A549 (cell line): ENCODE measurements at regions not wholly inside any gene's neighbourhood (a gene's known extent, or its start where the extent isn't known, plus 50 kb on each side); places are given as distances from the start of the nearest gene placed in this dataset.

Experiments used
- ATAC-seq, 2 experiments: fragments of 200-7000 bp in 1 of 2; fragments of >200 bp in 1 of 2; cut with Nextera tagmentation in 1 of 2; cut with Tn5 transposase in 1 of 2; 3 replicates each; pipeline versions ENCODE4 v1.8.0 to v1.9.1; 2018 to 2020; ENCODE audit warnings: mild to moderate bottlenecking in 1 of 2, moderate library complexity in 1 of 2
- CTCF ChIA-PET: fragments of 300-600 bp; sonication (Branson Sonifier 250); formaldehyde crosslinking; extraction: SDS; loops from one replicate; lab custom pipeline; 2021; ENCODE audit warnings: antibody characterized with exemption, inconsistent platforms; lab: Yijun Ruan, JAX
- POLR2A ChIA-PET: fragments of 350-600 bp; formaldehyde crosslinking; extraction: SDS; loops from one replicate; lab custom pipeline; 2021; ENCODE audit warnings: antibody characterized with exemption, inconsistent platforms; lab: Yijun Ruan, JAX
- DNase-seq, 2 experiments: peaks; one replicate each; pipeline versions ENCODE4 v3.0.0 to v3.0.0-alpha.2; 2011 to 2016; ENCODE audit warnings: low read depth in 1 of 2, low spot score in 1 of 2
- FAIRE-seq: peaks from 2 replicates; lab custom pipeline; 2011; peaks lifted over from hg19 to GRCh38; lab: Jason Lieb, UNC
- H3K27ac ChIP-seq, 2 experiments: fragments of >200 bp; sonication (Bioruptor Twin); formaldehyde crosslinking; 3 replicates each; pipeline ENCODE4 v1.5.1; 2016 to 2017
- H3K4me1 ChIP-seq: fragments of >200 bp; sonication (Bioruptor Twin); formaldehyde crosslinking; 3 replicates; pipeline ENCODE4 v1.6.1; 2016
- H3K4me2 ChIP-seq: fragments of >200 bp; sonication (Bioruptor Twin); formaldehyde crosslinking; 3 replicates; pipeline ENCODE4 v1.6.1; 2016
- H3K4me3 ChIP-seq: fragments of >200 bp; sonication (Bioruptor Twin); formaldehyde crosslinking; 3 replicates; pipeline ENCODE4 v1.5.1; 2016
- H3K9me3 ChIP-seq: fragments of >200 bp; sonication (Bioruptor Twin); formaldehyde crosslinking; 3 replicates; pipeline ENCODE4 v1.6.1; 2016
- BHLHE40 ChIP-seq: IDR thresholded peaks from 2 replicates; pipeline ENCODE4 v1.6.1; 2012; ENCODE audit warnings: low read depth, low read length, inconsistent platforms
- CBX2 ChIP-seq: fragments of 200-600 bp; sonication (generic); IDR thresholded peaks from 2 replicates; pipeline ENCODE4 v1.6.1; 2016; ENCODE audit warnings: low read depth, mild to moderate bottlenecking, borderline replicate concordance
- CEBPB ChIP-seq, 2 experiments: fragments of >200 bp in 1 of 2; sonication (Bioruptor Twin) in 1 of 2; formaldehyde crosslinking in 1 of 2; IDR thresholded peaks; 2 replicates each; pipeline ENCODE4 v1.6.1; 2012 to 2016
- CHD2 ChIP-seq: fragments of 150-350 bp; IDR thresholded peaks from 2 replicates; pipeline ENCODE4 v1.6.1; 2014; ENCODE audit warnings: low read length; ENCODE audit not compliant: partially characterized antibody
- ESRRA ChIP-seq: fragments of 150-350 bp; IDR thresholded peaks from 2 replicates; pipeline ENCODE4 v1.6.1; 2014; ENCODE audit warnings: mild to moderate bottlenecking, low read length, borderline replicate concordance
- GATA3 ChIP-seq: IDR thresholded peaks from 2 replicates; pipeline ENCODE4 v1.6.1; 2012; ENCODE audit warnings: borderline replicate concordance
- HES2 ChIP-seq: fragments of >200 bp; sonication (Bioruptor Twin); formaldehyde crosslinking; IDR thresholded peaks from 2 replicates; pipeline ENCODE4 v1.6.1; 2016
- HOXA7 ChIP-seq: fragments of 250-450 bp; sonication (Bioruptor Pico); IDR thresholded peaks from 2 replicates; pipeline ENCODE4 v1.5.0; 2020; ENCODE audit warnings: mild to moderate bottlenecking, moderate library complexity
- JUN ChIP-seq, 2 experiments: fragments of >200 bp; sonication (Bioruptor Twin); formaldehyde crosslinking; IDR thresholded peaks; 2 replicates in 1 of 2; 3 replicates in 1 of 2; pipeline ENCODE4 v1.6.1; 2016 to 2017
- JUNB ChIP-seq: fragments of >200 bp; sonication (Bioruptor Twin); formaldehyde crosslinking; IDR thresholded peaks from 2 replicates; pipeline ENCODE4 v1.6.1; 2016
- MAFK ChIP-seq: fragments of 450-650 bp; IDR thresholded peaks from 2 replicates; pipeline ENCODE4 v1.6.1; 2014; ENCODE audit not compliant: partially characterized antibody
- MAX ChIP-seq: IDR thresholded peaks from 2 replicates; pipeline ENCODE4 v1.6.1; 2012
- NPAS2 ChIP-seq: fragments of 250-450 bp; sonication (Bioruptor Pico); IDR thresholded peaks from 2 replicates; pipeline ENCODE4 v1.8.0; 2022; ENCODE audit warnings: mild to moderate bottlenecking, moderate library complexity, borderline replicate concordance
- PHF8 ChIP-seq: fragments of 200-600 bp; sonication (generic); IDR thresholded peaks from 2 replicates; pipeline ENCODE4 v1.6.1; 2016; ENCODE audit warnings: low read depth, mild to moderate bottlenecking, antibody characterized with exemption, moderate library complexity, borderline replicate concordance
- RNF2 ChIP-seq: fragments of 200-600 bp; sonication (generic); IDR thresholded peaks from 2 replicates; pipeline ENCODE4 v1.6.1; 2016; ENCODE audit warnings: low read depth, mild to moderate bottlenecking, antibody characterized with exemption, moderate library complexity, borderline replicate concordance
- SMC3 ChIP-seq: fragments of >200 bp; sonication (Bioruptor Twin); formaldehyde crosslinking; IDR thresholded peaks from 3 replicates; pipeline ENCODE4 v1.6.1; 2018; ENCODE audit warnings: inconsistent platforms
- ZC3H11A ChIP-seq: fragments of 450-650 bp; IDR thresholded peaks from 2 replicates; pipeline ENCODE4 v1.6.1; 2014; ENCODE audit warnings: antibody characterized with exemption, mild to moderate bottlenecking
- ZNF302 ChIP-seq: fragments of 250-450 bp; sonication (Bioruptor Pico); IDR thresholded peaks from 2 replicates; pipeline ENCODE4 v1.9.0; 2021; ENCODE audit warnings: inconsistent platforms, mild to moderate bottlenecking, moderate library complexity
- WGBS: methylation state at CpG from one replicate; pipeline ENCODE4 v1.1.6; 2017; ENCODE audit errors: missing lambda C conversion rate; 5-methylcytosine and 5-hydroxymethylcytosine counted together
- TF ChIP-seq, protein P1 (sequence below): fragments of >200 bp; sonication (Bioruptor Twin); formaldehyde crosslinking; IDR thresholded peaks from 3 replicates; pipeline ENCODE4 v1.5.1; 2016
- TF ChIP-seq, protein P2 (sequence below): fragments of 450-650 bp; IDR thresholded peaks from 2 replicates; pipeline ENCODE4 v1.6.1; 2014; ENCODE audit warnings: antibody characterized with exemption
- TF ChIP-seq, protein P3 (sequence below): IDR thresholded peaks from 2 replicates; pipeline ENCODE4 v1.6.1; 2012
- TF ChIP-seq, protein P4 (sequence below): fragments of 250-450 bp; sonication (Bioruptor Pico); IDR thresholded peaks from 2 replicates; pipeline ENCODE4 v1.5.0; 2021; ENCODE audit warnings: mild to moderate bottlenecking, moderate library complexity, borderline replicate concordance
- TF ChIP-seq, protein P5 (sequence below): fragments of 250-450 bp; sonication (Bioruptor Pico); IDR thresholded peaks from 2 replicates; pipeline ENCODE4 v1.5.0; 2020; ENCODE audit warnings: low read depth, mild to moderate bottlenecking, moderate library complexity

GRCh38 chr1:91609551-91609950 is 108.9 kb downstream of the CDC7 start (continued):
- TF ChIP-seq MAX: no peak
- TF ChIP-seq, protein P1, sequence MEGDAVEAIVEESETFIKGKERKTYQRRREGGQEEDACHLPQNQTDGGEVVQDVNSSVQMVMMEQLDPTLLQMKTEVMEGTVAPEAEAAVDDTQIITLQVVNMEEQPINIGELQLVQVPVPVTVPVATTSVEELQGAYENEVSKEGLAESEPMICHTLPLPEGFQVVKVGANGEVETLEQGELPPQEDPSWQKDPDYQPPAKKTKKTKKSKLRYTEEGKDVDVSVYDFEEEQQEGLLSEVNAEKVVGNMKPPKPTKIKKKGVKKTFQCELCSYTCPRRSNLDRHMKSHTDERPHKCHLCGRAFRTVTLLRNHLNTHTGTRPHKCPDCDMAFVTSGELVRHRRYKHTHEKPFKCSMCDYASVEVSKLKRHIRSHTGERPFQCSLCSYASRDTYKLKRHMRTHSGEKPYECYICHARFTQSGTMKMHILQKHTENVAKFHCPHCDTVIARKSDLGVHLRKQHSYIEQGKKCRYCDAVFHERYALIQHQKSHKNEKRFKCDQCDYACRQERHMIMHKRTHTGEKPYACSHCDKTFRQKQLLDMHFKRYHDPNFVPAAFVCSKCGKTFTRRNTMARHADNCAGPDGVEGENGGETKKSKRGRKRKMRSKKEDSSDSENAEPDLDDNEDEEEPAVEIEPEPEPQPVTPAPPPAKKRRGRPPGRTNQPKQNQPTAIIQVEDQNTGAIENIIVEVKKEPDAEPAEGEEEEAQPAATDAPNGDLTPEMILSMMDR: no peak
- peak; percentile 47; the same call in 1 of the 2 replicates for TF ChIP-seq JUNB

DNA sequence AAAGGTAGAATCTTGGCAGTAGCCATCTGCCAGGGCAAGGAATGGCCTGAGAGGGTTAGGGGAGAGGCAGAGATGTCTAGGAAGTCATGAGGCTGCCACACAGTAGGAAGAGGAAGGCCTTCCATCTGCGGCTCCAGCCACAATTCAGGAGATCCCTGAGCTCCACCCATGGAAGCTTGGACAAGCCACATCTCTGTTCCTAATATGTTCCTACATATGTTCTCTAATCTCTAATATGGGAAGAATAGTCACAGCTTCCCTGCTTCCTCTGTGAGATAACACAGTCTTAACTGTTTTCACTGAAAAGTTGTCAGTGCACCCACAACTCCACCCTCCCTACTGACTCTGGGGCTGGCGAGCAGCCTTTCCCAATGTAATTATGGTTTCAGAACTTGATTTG is 109.5 kb downstream of the CDC7 start:
- no peaks in the 10 kb centered on the region for H3K9me3 ChIP-seq
- TF ChIP-seq, protein P2, sequence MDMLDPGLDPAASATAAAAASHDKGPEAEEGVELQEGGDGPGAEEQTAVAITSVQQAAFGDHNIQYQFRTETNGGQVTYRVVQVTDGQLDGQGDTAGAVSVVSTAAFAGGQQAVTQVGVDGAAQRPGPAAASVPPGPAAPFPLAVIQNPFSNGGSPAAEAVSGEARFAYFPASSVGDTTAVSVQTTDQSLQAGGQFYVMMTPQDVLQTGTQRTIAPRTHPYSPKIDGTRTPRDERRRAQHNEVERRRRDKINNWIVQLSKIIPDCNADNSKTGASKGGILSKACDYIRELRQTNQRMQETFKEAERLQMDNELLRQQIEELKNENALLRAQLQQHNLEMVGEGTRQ: no peak
- TF ChIP-seq JUNB: no peak
- TF ChIP-seq, protein P3, sequence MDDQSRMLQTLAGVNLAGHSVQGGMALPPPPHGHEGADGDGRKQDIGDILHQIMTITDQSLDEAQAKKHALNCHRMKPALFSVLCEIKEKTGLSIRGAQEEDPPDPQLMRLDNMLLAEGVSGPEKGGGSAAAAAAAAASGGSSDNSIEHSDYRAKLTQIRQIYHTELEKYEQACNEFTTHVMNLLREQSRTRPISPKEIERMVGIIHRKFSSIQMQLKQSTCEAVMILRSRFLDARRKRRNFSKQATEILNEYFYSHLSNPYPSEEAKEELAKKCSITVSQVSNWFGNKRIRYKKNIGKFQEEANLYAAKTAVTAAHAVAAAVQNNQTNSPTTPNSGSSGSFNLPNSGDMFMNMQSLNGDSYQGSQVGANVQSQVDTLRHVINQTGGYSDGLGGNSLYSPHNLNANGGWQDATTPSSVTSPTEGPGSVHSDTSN: no peak
- 94% methylated on average over 2 of the region's 2 CpGs for WGBS
- ChIA-PET CTCF (interaction anchor here (1.9 kb wide), 1 partner anchor 63 kb away, joined by 5 read pairs; no protein-coding TSS in a partner anchor), POLR2A (no interaction called here)
- no peak for FAIRE-seq
- H3K27ac ChIP-seq: peak overlapping the region; percentile 83 to 93
- no peak for ATAC-seq
- H3K4me1 ChIP-seq: peaks cover 59% of the 10 kb centered on the region
- H3K4me3 ChIP-seq: no peak overlapping the region
- no peak for DNase-seq
- peak overlapping the region; percentile 73 for H3K4me2 ChIP-seq

- ATAC-seq (no peak), FAIRE-seq (no peak), DNase-seq (peak in 1 of 2 experiments; percentile 21)
- H3K4me2 ChIP-seq: peak overlapping the region; percentile 73
- 56% methylated on average over 6 of the region's 6 CpGs for WGBS
- peak overlapping the region; percentile 83 to 93 for H3K27ac ChIP-seq
- H3K4me3 ChIP-seq: no peak overlapping the region
- TF ChIP-seq CEBPB (IDR thresholded peaks at IDR 0.05): peak in 1 of 2 experiments; percentile 21; a peak in 1 of 4 replicates
- TF ChIP-seq, protein P4, sequence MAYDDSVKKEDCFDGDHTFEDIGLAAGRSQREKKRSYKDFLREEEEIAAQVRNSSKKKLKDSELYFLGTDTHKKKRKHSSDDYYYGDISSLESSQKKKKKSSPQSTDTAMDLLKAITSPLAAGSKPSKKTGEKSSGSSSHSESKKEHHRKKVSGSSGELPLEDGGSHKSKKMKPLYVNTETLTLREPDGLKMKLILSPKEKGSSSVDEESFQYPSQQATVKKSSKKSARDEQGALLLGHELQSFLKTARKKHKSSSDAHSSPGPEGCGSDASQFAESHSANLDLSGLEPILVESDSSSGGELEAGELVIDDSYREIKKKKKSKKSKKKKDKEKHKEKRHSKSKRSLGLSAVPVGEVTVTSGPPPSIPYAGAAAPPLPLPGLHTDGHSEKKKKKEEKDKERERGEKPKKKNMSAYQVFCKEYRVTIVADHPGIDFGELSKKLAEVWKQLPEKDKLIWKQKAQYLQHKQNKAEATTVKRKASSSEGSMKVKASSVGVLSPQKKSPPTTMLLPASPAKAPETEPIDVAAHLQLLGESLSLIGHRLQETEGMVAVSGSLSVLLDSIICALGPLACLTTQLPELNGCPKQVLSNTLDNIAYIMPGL (CRISPR knock-in tag): no peak
- ChIA-PET POLR2A (interaction anchor here (0.6 kb wide), 1 partner anchor 60 kb away, joined by 4 read pairs; no protein-coding TSS in a partner anchor), CTCF (interaction anchor here (1.0 to 1.9 kb wide), 2 partner anchors 64 to 82 kb away, joined by 3 to 5 read pairs; no protein-coding TSS in a partner anchor)
- no peaks in the 10 kb centered on the region for H3K9me3 ChIP-seq
- peaks cover 59% of the 10 kb centered on the region for H3K4me1 ChIP-seq
Measured at GRCh38 chr1:91610789-91611188, 110.1 kb downstream of the CDC7 start.

- H3K4me1 ChIP-seq: peaks cover 59% of the 10 kb centered on the region
- FAIRE-seq (no peak), DNase-seq (peak; percentile 40 to 90), ATAC-seq (peak; percentile 79 to 85)
- WGBS: 12% methylated on average over 9 of the region's 12 CpGs
- H3K27ac ChIP-seq: peak overlapping the region; percentile 83 to 93
- no peak overlapping the region for H3K4me3 ChIP-seq
- no peaks in the 10 kb centered on the region for H3K9me3 ChIP-seq
- H3K4me2 ChIP-seq: peak overlapping the region; percentile 73
- ChIA-PET CTCF (interaction anchor here (0.7 to 1.0 kb wide), 2 partner anchors 81 to 82 kb away, joined by 3 to 5 read pairs; no protein-coding TSS in a partner anchor), POLR2A (interaction anchor here (0.6 to 0.7 kb wide), 2 partner anchors 26 to 61 kb away, joined by 4 to 6 read pairs; no protein-coding TSS in a partner anchor)
- TF ChIP-seq JUN (IDR thresholded peaks at IDR 0.05) (0 out of 5 replicates have a peak, but pooled peaks of 1 of the 2 experiments have one; percentile 24), CHD2 (no peak), ZNF302 (0 out of 2 replicates have a peak, but pooled peaks have one; percentile 42), NPAS2 (no peak), MAFK (no peak), CBX2 (no peak), ZC3H11A (no peak), HES2 (no peak), HOXA7 (CRISPR knock-in tag) (no peak), RNF2 (no peak), PHF8 (no peak), ESRRA (no peak), BHLHE40 (no peak), SMC3 (peak; percentile 17; the same call in 1 of the 3 replicates), MAX (peak; percentile 24; the same call in 1 of the 2 replicates), GATA3 (peak; percentile 56; the same call in 1 of the 2 replicates)
- TF ChIP-seq, protein P5, sequence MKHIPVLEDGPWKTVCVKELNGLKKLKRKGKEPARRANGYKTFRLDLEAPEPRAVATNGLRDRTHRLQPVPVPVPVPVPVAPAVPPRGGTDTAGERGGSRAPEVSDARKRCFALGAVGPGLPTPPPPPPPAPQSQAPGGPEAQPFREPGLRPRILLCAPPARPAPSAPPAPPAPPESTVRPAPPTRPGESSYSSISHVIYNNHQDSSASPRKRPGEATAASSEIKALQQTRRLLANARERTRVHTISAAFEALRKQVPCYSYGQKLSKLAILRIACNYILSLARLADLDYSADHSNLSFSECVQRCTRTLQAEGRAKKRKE: no peak
Measured at GRCh38 chr1:91611483-91611917, 110.8 kb downstream of the CDC7 start.
